GM12872 (cell line): ENCODE measurements at regions not wholly inside any gene's neighbourhood (a gene's known extent, or its start where the extent isn't known, plus 50 kb on each side); places are given as distances from the start of the nearest gene placed in this dataset.

Experiments used
- CTCF ChIP-seq: IDR thresholded peaks from 3 replicates; pipeline ENCODE4 v1.5.1; 2011; ENCODE audit warnings: low read depth, mild to moderate bottlenecking, low read length, moderate library complexity; ENCODE audit not compliant: insufficient read depth

GRCh38 chr2:145160855-145161254, 640.9 kb upstream of the ZEB2 start:
- no peak for TF ChIP-seq CTCF

- TF ChIP-seq CTCF, result no peak
These were observed 639.8 kb upstream of the ZEB2 start for GRCh38 chr2:145159676-145160075.

- no peak for TF ChIP-seq CTCF
These were observed 638.0 kb upstream of the ZEB2 start for GRCh38 chr2:145157741-145158591.

DNA sequence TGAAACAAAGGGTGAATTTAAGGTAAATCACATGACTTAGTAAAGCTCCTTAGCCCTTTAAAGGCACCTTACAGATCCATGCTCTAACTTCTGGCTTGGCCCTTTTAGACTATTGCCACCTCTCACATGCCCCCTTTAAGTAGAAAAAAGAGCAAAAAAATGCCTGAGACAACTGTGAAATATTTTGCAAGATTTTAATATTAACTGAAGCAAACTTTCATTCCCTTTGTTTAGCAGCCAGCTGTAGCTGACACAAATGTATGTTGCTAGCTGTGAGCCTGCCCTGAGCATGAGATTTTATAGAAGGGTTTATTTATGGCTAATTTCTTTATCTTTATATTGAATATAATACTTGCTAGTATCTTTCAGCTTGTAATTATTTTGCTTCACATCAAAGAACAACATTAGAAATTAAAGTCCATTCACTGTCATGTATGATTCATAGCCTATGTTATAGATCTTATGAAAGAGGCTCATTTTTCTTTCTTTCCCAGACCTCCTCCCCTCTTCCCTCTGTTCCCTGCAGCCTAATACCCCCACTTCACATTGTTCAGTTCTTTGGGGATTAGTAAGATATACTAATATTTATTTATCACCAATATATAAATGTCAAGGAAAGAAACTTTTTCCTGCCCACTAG, 637.2 kb upstream of the ZEB2 start:
- no peak for TF ChIP-seq CTCF

- no peak for TF ChIP-seq CTCF
These were observed 636.3 kb upstream of the ZEB2 start for GRCh38 chr2:145156199-145156598.

GRCh38 chr2:145155196-145155595, 635.3 kb upstream of the ZEB2 start:
- TF ChIP-seq CTCF, result no peak

DNA sequence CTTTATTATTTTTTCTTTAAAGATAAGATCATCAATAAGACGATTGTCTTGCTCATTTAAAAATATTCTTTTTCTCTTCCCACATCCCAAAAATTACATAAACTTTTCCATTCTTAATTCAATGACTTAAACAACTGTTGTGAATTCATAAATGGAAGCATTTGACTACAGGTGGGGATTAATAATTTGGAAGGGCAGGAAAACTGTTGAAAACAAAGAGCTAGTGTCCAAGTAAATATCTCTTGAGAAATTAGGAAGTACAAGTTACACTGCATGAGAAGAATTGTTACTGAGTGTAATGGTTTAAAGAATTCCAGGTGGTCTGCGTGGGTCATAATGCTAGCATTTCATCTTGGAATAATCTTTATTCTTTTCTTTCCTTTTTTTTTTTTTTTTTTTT, 634.8 kb upstream of the ZEB2 start:
- no peak for TF ChIP-seq CTCF
